PC-9 (cell line): ENCODE measurements at regions not wholly inside any gene's neighbourhood (a gene's known extent, or its start where the extent isn't known, plus 50 kb on each side); places are given as distances from the start of the nearest gene placed in this dataset.

Experiments
- EZH2 ChIP-seq: fragments of 200-600 bp; sonication (generic); IDR thresholded peaks from 2 replicates; pipeline ENCODE4 v1.8.0; 2017; ENCODE audit warnings: antibody characterized with exemption, low read depth
- TF ChIP-seq, protein P1 (sequence below): fragments of 200-600 bp; sonication (generic); conservative IDR thresholded peaks from 2 replicates; pipeline ENCODE4 v1.6.1; 2017; ENCODE audit warnings: mixed run types, antibody characterized with exemption, mild to moderate bottlenecking, moderate library complexity

DNA sequence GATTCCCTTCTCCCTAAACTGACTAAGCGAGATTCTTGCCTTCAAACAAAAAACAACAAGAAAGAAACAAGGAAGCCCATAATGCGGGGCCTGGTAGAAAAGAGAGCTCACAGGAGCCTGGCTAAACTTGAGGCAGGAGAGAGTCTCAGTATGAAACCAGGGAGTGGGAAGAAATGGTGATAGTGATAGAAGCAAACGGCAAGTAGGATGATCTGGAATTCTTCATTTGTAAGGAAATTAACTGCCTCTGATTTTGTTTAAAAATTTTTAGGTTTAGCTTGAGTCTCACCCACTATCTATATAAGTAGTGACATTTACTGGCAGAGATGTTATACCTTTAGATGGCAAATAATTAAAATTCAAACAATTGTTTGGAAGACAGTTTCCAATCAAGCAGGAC, 1356.5 kb upstream of the LRRTM1 start:
- TF ChIP-seq, protein P1, sequence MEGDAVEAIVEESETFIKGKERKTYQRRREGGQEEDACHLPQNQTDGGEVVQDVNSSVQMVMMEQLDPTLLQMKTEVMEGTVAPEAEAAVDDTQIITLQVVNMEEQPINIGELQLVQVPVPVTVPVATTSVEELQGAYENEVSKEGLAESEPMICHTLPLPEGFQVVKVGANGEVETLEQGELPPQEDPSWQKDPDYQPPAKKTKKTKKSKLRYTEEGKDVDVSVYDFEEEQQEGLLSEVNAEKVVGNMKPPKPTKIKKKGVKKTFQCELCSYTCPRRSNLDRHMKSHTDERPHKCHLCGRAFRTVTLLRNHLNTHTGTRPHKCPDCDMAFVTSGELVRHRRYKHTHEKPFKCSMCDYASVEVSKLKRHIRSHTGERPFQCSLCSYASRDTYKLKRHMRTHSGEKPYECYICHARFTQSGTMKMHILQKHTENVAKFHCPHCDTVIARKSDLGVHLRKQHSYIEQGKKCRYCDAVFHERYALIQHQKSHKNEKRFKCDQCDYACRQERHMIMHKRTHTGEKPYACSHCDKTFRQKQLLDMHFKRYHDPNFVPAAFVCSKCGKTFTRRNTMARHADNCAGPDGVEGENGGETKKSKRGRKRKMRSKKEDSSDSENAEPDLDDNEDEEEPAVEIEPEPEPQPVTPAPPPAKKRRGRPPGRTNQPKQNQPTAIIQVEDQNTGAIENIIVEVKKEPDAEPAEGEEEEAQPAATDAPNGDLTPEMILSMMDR, result no peak
- no peak for TF ChIP-seq EZH2
